HG02623 (cell line): ENCODE measurements at regions not wholly inside any gene's neighbourhood (a gene's known extent, or its start where the extent isn't known, plus 50 kb on each side); places are given as distances from the start of the nearest gene placed in this dataset.
"Not testable (repeated sequence)": the region's sequence is repeated elsewhere in the genome, so short reads cannot be mapped to it uniquely, and the experiment has no call there.

Experiments used
- ATAC-seq: cut with Tn5 transposase; IDR thresholded peaks from one replicate; pipeline ENCODE4 v1.9.1; 2021; ENCODE audit warnings: moderate library complexity; ENCODE audit not compliant: unreplicated experiment

DNA sequence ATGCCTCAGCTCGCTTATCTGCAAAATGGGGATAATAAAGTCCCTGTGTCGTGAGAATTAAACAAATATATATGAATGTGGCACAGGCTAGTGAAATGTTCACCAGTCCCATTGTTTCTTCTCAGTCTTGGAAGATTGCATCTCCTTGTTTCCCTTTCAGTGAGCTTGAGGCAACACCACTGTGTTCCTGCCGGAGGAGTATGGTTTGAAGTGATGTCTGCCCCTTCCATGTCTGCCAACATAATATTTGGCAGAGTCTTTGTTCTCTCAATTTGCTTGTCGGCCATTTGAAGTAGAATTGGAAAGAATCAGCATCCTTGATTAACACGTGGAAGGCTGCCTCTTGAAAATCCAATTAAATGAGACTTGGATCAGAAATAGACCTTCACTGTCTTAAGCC, 1088.5 kb upstream of the INTU start:
- ATAC-seq: no peak

DNA sequence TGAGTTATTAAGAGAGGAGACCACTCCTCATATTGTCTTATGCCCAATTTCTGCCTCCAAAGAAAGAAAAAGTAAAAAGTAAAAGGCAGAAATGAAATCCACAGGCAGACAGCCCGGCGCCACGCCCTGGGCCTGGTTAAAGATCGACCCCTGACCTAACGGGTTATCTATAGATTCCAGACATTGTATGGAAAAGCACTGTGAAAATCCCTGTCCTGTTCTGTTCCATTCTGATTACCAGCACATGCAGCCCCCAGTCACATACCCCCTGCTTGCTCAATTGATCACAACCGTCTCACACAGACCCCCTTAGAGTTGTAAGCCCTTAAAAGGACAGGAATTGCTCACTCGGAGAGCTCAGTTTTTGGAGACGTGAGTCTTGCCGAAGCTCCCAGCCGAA, 1086.6 kb upstream of the INTU start:
- not testable (repeated sequence) for ATAC-seq

DNA sequence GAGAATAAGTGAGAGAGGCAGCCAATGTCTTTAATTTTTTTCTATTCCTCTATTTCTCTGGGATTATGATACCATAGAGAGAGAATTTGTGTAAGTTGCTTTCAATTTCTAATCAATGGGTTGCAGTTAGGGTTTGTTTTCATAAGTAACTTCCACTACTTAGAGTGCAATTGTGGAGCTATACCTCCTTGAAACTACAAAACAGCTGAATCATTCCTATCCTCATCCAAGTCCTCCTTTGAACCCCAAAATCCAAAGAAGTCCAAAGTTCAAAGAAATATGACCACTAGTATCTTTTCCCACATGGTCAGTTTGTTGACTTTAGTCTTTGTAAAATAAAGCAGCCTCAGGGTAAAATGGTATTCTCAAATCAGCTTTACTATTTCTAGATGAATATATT, 1085.4 kb upstream of the INTU start:
- ATAC-seq: no peak

DNA sequence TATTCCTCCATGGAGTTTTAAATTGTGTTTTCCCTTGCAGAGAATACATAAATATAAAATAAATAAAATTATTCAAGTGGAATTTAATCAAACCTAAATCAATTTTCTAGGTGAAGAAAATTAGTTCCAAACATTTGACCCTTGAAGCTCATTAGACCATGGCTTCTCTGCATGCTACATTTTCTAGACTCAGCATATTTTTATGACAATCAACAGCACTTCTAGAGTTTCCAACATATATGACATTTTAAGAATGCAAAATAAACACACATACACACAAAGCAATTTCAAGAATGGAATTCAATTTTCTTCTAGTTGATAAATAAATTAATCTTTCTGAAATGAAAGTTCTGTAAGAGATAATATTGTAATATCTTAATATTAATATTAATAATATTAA, 1083.9 kb upstream of the INTU start:
- ATAC-seq: no peak

DNA sequence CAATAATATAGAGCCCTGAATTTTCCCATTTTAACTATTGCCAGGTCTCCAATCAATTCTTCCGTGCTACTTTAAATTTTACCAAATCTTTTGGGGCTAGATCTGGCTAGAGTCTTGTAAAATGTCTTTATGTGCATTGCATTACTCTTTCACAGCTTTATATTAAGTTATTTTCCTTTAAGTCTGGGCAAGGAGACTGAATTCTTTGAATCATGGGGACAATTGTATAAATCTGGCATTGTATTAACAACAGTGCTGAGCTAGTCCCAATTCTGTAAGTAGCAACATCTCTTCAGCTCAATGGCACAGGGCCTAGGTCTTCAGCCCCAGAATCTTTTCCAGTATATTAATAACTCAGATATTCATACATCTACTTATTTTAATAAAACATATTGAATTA, 1080.4 kb upstream of the INTU start:
- no peak for ATAC-seq

DNA sequence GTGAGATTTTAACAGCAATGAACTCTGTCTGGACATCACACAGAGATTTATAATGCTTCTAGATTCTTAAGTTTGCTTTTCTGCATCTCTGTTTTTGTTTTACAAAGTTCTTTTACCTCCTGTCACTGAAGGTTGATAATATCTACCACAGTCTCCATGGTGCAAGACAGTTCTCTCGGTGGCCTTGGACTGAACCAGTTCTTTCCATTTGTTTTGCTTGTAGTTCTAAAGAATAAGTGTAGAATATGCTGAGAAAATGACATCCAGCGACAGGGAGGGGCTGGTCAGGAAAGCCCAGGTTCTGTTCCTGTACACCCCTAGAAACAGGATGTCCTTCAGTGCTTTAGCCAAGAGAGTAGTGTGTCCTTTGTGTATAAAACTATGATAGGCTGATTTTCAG, 1079.5 kb upstream of the INTU start:
- ATAC-seq: no peak

DNA sequence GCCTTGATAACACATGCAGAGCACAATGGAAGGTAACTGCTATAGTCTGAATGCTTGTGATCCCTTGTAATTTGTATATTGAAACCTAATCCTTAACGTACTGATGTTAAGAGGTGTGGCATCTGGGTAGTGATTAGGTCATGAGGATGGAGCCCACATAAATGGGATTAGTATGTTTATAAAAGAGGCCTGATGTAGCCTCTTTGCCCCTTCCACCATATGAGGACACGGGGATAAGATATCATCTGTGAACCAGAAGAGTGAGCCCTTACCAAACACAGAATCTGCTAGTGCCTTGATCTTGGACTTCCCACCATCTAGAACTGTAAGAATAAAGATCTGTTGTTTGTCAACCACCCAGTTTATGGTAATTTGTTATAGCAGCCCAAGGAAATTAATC, 1074.2 kb upstream of the INTU start:
- no peak for ATAC-seq

DNA sequence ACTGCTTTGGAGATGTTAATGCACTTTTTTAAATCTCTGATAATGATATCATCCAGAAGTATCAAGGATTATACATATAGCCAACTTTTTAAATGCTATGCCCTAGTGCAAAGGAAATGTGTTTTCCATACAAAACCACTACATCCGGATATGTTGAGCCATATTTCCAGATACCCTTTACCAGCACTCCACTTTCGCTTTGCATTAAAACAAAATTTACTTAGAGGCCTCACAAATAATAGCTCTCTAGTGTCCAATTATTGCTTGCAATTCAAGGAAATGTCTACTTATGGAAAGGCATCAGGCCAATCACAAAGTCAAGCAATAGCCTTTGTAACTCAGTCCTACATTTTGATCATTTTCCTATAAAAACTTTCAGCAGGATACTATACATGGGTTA, 1072.8 kb upstream of the INTU start:
- ATAC-seq: no peak

DNA sequence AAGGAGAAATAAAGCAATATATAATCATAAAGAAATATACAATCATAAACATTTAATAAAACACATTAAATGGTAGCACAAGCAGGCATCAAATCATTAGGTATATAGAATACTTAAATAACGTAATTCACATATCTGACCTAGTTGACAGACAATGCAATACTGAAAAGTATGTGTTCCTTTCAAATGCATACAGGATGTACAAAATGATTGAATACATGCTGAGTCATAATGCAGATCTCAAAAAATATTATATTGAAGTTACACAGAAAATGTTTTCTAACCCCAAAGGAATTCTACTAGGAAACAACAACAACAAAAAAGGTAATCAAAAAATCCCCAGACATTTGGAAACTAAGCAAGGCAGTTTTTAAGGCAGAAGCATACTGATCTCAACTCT, 1072.0 kb upstream of the INTU start:
- no peak for ATAC-seq

DNA sequence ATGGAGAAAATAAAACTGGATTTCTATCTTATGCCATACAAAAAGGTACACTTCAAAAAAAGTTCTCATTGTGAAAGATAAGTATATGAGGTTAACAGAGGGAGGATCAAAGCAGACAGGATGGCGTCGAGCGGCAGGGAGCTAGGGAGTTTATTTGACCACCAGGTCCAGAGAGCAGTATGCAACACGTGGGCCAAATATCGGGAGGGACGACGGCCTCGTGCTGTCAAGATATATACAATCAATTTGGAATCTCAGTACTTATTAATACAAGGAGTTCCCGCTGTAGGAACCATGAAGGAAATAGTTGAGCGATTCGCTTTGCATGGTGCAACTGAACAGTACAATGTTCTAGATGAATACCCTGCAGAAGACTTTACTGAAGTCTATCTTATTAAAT, 1069.4 kb upstream of the INTU start:
- ATAC-seq: no peak

DNA sequence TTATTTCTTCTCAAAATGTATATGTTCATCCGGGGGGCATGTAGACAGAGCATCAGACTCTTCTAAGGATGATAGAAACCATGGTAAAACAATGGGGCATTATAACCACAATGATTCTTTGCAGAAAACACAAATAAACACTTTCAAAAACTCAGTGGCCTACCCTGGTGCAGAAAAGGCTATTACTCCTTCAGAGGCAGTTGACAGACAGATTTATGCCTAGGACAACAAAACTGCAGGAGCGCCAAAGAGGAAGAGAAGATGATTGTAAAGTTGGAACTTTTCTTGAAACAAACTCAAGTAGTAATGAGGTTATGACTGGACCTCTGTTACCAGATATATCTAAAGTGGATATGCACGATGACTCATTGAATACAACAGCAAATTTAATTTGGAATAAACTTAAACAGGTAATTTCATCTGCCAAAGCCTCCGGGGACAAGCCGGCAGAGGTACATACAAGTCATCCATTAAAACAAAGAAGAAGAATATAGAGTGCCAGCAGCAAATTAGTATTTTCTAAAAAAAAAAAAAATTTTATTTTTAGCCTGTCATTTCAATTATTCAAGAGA, 1068.4 kb upstream of the INTU start:
- ATAC-seq: no peak

DNA sequence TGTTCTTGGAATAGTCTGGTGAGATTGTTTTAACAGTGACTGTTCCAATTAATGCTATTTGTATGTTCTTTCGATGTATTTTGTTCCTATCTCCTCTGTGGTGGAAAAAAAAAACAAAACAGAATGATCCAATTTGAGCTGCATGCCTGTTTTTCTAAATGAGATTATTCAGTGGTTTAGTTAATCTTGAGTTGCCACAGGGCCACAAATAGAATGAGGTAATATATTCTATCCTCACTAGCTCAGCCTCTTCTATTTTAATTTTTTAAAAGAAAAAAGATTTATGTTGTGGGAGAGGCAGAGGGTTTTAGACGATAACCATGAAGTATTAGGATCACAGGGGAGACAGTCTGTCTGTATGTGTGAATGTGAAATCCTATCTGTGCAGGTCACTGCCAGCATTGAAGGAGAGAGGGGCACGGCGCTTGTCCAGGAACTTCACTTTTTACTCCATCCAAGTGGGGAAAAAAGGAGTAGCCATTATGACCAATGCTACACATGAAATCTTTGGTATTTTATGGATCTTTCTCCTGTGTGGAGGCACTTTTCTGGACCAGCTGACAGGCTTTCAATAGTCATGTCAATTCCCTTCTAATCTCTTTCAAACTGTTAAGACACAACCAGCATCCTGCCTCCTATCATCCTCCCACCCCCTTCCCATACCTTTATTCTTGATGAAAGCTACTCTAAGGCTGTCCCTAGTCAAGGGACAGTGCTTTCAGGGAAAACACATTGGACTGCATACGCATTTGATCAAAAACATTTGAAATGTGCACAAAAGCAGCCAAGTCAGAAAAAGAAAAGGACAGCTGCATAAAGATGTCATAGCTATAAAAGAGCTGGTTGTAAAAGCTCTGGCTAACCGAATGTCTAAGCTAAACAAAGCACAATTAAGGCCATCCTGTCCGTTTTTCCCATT, 1063.8 kb upstream of the INTU start:
- no peak for ATAC-seq

DNA sequence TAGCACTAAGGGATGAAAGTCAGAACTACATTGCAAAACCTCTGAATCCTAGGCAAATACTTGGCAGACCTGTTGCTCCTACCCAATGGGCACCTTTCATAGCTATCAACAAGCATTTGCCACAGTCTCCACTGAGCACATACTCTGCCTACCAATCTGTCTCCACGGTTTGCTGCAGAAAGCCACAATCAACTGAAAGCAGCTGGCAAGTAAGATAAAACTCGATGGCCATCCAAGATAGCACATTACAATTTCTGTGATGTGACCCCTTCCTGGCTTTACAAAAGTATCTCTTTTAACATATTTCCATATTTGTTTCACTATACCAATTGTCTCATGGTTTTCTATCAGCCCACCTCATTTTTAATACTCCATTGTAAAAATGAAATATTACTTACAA, 1060.5 kb upstream of the INTU start:
- no peak for ATAC-seq

DNA sequence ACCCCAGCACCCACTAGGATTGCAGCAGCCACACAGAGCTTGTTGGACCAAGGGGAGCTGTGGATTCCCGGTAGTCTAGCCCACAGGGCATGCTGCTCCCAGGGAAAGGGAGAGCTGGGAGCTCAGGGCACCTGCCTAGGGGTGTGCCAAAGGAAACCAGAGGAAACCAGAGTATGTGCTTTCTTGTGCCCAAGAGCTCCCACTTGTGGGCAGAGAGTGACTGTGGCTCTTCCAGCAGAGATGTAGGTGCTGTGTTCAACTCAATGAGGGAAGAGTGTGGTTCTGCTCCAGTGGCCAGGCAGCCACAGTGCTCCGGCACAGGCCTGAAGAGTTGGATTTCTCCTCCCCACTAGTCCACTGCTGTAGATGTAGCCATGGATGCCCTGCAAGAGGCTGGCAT, 1050.0 kb upstream of the INTU start:
- no peak for ATAC-seq

DNA sequence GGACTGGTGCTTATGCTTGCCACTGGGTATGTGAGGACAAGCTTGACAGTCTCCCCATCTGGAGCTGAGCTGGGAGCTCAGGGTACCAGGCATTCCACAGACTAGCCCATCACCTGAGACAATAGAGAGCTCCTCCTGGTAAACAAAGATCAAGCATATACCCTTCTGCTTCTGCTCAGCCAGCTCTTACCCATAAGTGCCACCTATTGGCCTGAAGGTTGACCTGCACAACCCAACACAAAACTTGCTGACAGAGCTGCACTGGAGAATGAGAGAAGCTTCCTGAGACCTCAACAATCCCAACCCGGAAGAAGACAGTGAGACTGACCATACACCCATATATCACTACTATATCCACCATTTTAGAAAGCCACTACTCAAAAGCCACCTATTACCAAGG, 1049.2 kb upstream of the INTU start:
- ATAC-seq: no peak

DNA sequence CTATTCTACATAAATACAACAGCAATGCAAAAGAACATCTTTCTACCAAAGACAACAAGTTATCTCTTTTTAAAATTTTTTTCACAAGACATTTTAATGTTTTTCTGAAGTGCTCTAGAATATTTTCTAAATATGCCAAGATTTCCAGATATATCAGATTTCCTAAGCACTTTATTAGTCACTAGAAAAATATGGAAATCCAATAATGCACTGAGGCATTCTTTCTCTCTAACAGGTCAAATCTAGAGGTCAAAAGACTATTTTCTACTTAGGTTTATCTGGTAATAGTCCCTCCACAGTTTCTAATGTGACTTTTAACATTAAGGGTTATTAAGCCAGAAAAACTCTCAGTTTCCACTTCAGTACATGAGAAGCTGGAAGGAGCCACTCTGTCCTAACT, 1041.2 kb upstream of the INTU start:
- no peak for ATAC-seq

DNA sequence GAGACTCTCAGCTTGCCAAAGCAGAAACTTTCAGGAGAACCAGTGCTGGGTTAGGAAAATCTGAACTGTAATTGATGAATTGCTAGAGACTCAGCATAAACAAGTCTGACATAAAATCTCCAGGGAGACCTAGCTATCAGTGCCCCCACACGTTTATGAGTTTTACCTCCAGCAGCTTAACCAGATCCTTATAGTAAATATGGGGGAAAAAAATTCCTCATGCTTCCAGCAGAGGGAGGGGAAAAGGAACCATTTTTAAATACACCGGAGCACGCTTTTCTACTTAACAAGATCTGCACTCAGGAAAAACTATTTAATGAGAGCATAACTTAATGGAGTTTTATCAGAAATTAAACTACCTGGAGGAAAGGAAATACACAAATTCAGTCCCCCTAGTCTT, 1040.7 kb upstream of the INTU start:
- no peak for ATAC-seq

DNA sequence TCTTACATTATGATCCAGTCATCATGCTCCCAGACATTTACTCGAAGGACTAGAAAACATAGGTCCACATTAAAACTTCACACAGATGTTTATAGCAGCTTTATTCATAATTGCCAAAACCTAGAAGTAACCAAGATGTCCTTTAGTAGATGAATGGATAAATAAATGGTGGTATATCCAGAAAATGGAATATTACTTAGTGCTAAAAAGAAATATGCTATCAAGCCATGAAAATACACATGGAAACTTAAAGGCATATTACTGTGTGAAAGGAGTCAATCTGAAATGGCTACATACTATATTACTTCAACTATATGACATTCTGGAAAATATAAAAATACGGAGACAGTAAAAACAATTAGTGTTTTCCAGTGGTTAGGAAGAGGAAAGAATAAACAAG, 1039.1 kb upstream of the INTU start:
- no peak for ATAC-seq

DNA sequence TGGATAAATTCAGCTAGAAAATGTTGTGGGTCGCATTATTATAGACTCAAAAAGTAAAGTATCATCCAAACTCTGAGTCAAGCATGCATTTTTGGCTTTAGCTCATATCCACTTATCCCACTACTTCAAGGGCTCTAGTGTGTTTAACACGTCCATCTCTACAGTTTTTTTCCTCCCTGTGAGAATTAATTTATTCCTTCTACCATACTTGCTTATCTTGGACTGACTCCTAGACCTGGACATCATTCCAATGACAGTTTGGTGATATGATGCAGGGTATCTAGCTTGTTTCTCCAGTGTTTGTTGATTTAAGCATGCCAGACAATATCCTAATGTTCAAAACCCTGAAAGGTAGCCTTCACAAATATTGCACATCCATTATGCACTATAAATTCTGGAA, 1037.1 kb upstream of the INTU start:
- ATAC-seq: no peak

DNA sequence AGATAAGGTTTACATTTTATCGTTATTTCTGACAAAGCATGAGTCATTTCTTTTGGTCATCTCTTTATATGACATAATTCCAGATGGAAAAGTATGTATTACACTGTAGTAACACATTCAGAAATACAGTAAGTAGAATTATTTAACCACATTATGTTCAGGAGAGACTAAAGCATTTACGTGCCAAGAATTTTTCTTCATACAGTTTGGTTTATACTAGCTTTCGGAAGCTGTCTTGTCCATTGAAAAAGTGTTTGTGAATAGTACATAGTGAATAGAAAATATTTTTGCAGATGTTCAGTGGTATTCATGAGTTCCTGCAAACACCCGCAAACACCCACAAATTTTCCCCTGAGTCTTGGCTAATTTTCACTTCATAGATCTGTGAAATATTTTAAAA, 1033.0 kb upstream of the INTU start:
- ATAC-seq: no peak

DNA sequence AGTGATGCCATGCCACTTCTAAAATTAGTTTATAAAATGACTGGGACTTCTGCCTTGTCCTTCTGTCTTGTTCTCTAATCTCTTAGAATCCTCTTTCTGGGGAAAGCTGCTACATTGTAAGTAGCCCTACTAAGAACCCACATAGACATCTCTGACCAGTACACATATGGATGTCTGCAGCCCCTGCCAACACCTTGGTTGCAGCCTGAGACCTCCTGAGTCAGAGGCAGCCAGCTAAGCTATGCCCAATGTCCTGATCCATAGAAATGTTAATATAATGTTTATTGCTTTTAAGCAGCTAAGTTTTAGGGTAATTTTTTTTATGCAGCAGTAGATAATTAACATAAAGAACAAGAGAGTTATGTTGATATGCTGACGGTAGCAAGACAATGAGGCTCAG, 1029.5 kb upstream of the INTU start:
- no peak for ATAC-seq

DNA sequence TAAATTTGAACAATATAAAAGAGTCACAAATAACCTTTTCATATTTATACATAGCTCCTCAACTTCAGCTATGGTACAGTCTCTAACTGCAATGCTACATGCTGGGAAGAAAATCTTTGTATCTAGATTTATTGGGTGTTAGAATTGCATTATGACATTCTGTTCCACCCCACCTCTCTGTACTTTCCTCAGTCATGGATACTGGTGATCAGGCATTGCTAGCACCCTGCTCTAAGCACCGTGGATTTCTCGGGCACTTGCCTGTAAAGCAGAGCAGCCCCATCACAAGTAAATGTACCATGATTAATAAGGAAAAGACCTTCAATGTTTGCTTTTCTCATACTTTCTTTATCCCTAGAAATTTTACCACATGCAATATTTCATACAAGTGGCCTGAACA, 1028.9 kb upstream of the INTU start:
- no peak for ATAC-seq
